Duodenal mucosa (tissue), 2 donors: ENCODE measurements at regions not wholly inside any gene's neighbourhood (a gene's known extent, or its start where the extent isn't known, plus 50 kb on each side); places are given as distances from the start of the nearest gene placed in this dataset.

Source experiments
- H3K27ac ChIP-seq: one replicate; pipeline ENCODE4 v1.7.0; 2013; ENCODE audit warnings: low read depth, low read length
- H3K27me3 ChIP-seq, 2 donors: one replicate each; pipeline ENCODE4 v1.7.0; 2013; ENCODE audit warnings: low read length in 2 of 2, control low read depth in 1 of 2; ENCODE audit not compliant: insufficient read depth in 2 of 2, control insufficient read depth in 1 of 2
- H3K36me3 ChIP-seq, 2 donors: one replicate each; pipeline ENCODE4 v1.7.0; 2013; ENCODE audit warnings: low read length in 2 of 2, control low read depth in 1 of 2; ENCODE audit not compliant: insufficient read depth in 2 of 2, control insufficient read depth in 1 of 2
- H3K4me1 ChIP-seq, 2 donors: one replicate each; pipeline ENCODE4 v1.7.0; 2013; ENCODE audit warnings: low read length in 2 of 2, control low read depth in 1 of 2; ENCODE audit not compliant: insufficient read depth in 2 of 2, control insufficient read depth in 1 of 2
- H3K4me3 ChIP-seq, 2 donors: one replicate each; pipeline ENCODE4 v1.7.0; 2013; ENCODE audit warnings: low read length in 2 of 2, low read depth in 1 of 2
- H3K9ac ChIP-seq, 2 donors: one replicate each; pipeline ENCODE4 v1.7.0; 2013; ENCODE audit warnings: low read length in 2 of 2, low read depth in 1 of 2
- H3K9me3 ChIP-seq, 2 donors: one replicate each; pipeline ENCODE4 v1.7.0; 2013; ENCODE audit warnings: low read length in 2 of 2, control low read depth in 1 of 2; ENCODE audit not compliant: control insufficient read depth in 1 of 2

- Histone ChIP-seq H3K4me1 (no peaks in the 10 kb centered on the region), H3K4me3 (no peak overlapping the region), H3K9me3 (no peaks in the 10 kb centered on the region), H3K36me3 (no peaks in the 10 kb centered on the region), H3K27me3 (no peaks in the 10 kb centered on the region), H3K27ac (no peak overlapping the region), H3K9ac (no peak overlapping the region)
Observed at GRCh38 chr12:131449027-131449426, 261.9 kb upstream of the SFSWAP start.

GRCh38 chr12:131452444-131452860, 258.4 kb upstream of the SFSWAP start:
- Histone ChIP-seq H3K27ac (no peak overlapping the region), H3K4me1 (no peaks in the 10 kb centered on the region), H3K36me3 (no peaks in the 10 kb centered on the region), H3K9ac (no peak overlapping the region), H3K27me3 (no peaks in the 10 kb centered on the region), H3K4me3 (no peak overlapping the region), H3K9me3 (no peaks in the 10 kb centered on the region)

- H3K9ac ChIP-seq, result no peak overlapping the region
- H3K4me1 ChIP-seq, result no peaks in the 10 kb centered on the region
- no peaks in the 10 kb centered on the region for H3K36me3 ChIP-seq
- no peaks in the 10 kb centered on the region for H3K9me3 ChIP-seq
- no peak overlapping the region for H3K4me3 ChIP-seq
- H3K27me3 ChIP-seq, result no peaks in the 10 kb centered on the region
- H3K27ac ChIP-seq, result no peak overlapping the region
Observed at GRCh38 chr12:131454418-131455217, 256.3 kb upstream of the SFSWAP start.

GRCh38 chr12:131455218-131455506, 255.7 kb upstream of the SFSWAP start:
- H3K4me3 ChIP-seq, result no peak overlapping the region
- no peak overlapping the region for H3K9ac ChIP-seq
- no peak overlapping the region for H3K27ac ChIP-seq
- H3K27me3 ChIP-seq, result no peaks in the 10 kb centered on the region
- H3K9me3 ChIP-seq, result no peaks in the 10 kb centered on the region
- no peaks in the 10 kb centered on the region for H3K4me1 ChIP-seq
- H3K36me3 ChIP-seq, result no peaks in the 10 kb centered on the region

- no peaks in the 10 kb centered on the region for H3K27me3 ChIP-seq
- H3K9ac ChIP-seq, result no peak overlapping the region
- H3K36me3 ChIP-seq, result no peaks in the 10 kb centered on the region
Observed at GRCh38 chr12:131455581-131456110, 255.2 kb upstream of the SFSWAP start.

GRCh38 chr12:131456301-131457027, 254.4 kb upstream of the SFSWAP start:
- H3K4me3 ChIP-seq, result no peak overlapping the region

More at GRCh38 chr12:131455581-131456110, 255.2 kb upstream of the SFSWAP start:
- no peak overlapping the region for H3K27ac ChIP-seq
- H3K4me1 ChIP-seq, result no peaks in the 10 kb centered on the region
- H3K9me3 ChIP-seq, result no peaks in the 10 kb centered on the region
- no peak overlapping the region for H3K4me3 ChIP-seq

GRCh38 chr12:131457028-131457310, 253.9 kb upstream of the SFSWAP start:
- H3K27ac ChIP-seq, result no peak overlapping the region
- H3K4me3 ChIP-seq, result no peak overlapping the region
- no peak overlapping the region for H3K9ac ChIP-seq
- H3K4me1 ChIP-seq, result no peaks in the 10 kb centered on the region
- H3K9me3 ChIP-seq, result no peaks in the 10 kb centered on the region
- H3K27me3 ChIP-seq, result no peaks in the 10 kb centered on the region
- no peaks in the 10 kb centered on the region for H3K36me3 ChIP-seq

More at GRCh38 chr12:131456301-131457027, 254.4 kb upstream of the SFSWAP start:
- Histone ChIP-seq H3K36me3 (no peaks in the 10 kb centered on the region), H3K4me1 (no peaks in the 10 kb centered on the region), H3K9ac (no peak overlapping the region), H3K27ac (no peak overlapping the region), H3K27me3 (no peaks in the 10 kb centered on the region), H3K9me3 (no peaks in the 10 kb centered on the region)

- H3K9me3 ChIP-seq, result no peaks in the 10 kb centered on the region
- no peaks in the 10 kb centered on the region for H3K4me1 ChIP-seq
- H3K9ac ChIP-seq, result no peak overlapping the region
- no peak overlapping the region for H3K27ac ChIP-seq
- H3K36me3 ChIP-seq, result no peaks in the 10 kb centered on the region
- no peak overlapping the region for H3K4me3 ChIP-seq
- H3K27me3 ChIP-seq, result no peaks in the 10 kb centered on the region
Observed at GRCh38 chr12:131457331-131458047, 253.4 kb upstream of the SFSWAP start.

GRCh38 chr12:131458048-131458374, 252.9 kb upstream of the SFSWAP start:
- no peak overlapping the region for H3K9ac ChIP-seq
- no peaks in the 10 kb centered on the region for H3K27me3 ChIP-seq
- H3K4me1 ChIP-seq, result no peaks in the 10 kb centered on the region
- no peaks in the 10 kb centered on the region for H3K9me3 ChIP-seq
- H3K27ac ChIP-seq, result no peak overlapping the region
- no peaks in the 10 kb centered on the region for H3K36me3 ChIP-seq
- no peak overlapping the region for H3K4me3 ChIP-seq
